ENCODE measurements at regions not wholly inside any gene's neighbourhood (a gene's known extent, or its start where the extent isn't known, plus 50 kb on each side); places are given as distances from the start of the nearest gene placed in this dataset.

- Histone ChIP-seq H2AK5ac (ENCODE audit: low read depth, low read length) (no peak overlapping the region), H2BK5ac (ENCODE audit: low read depth, low read length, poor library complexity, severe bottlenecking) (no peak overlapping the region), H3K9me3 (ENCODE audit: control insufficient read depth, insufficient read depth, low read length) (no peaks in the 10 kb centered on the region), H2AFZ (replicated peaks; ENCODE audit: low read length, poor library complexity) (no peak overlapping the region), H3K4me2 (ENCODE audit: low read depth, low read length) (no peak overlapping the region), H3K4ac (ENCODE audit: low read depth, low read length) (no peak overlapping the region), H3K27ac (ENCODE audit: insufficient read depth, low read length) (no peak overlapping the region), H3K4me3 (ENCODE audit: insufficient read depth, low read depth, low read length) (no peak overlapping the region), H3K9ac (ENCODE audit: low read depth, low read length) (no peak overlapping the region), H3K56ac (ENCODE audit: extremely low read depth, insufficient read depth, low read length) (no peak overlapping the region), H4K91ac (ENCODE audit: insufficient read depth, low read depth, low read length) (no peak overlapping the region), H4K20me1 (ENCODE audit: insufficient read depth, low read length) (no peaks in the 10 kb centered on the region), H3K18ac (ENCODE audit: low read depth, low read length) (no peak overlapping the region), H4K8ac (ENCODE audit: low read depth in 2 of 2, low read length in 2 of 2) (no peak overlapping the region), H4K5ac (ENCODE audit: low read depth, low read length) (no peak overlapping the region), H2AK9ac (replicated peaks; ENCODE audit: low read depth, low read length, poor library complexity) (no peak overlapping the region), H2BK120ac (ENCODE audit: low read depth, low read length) (no peak overlapping the region), H3K9me1 (ENCODE audit: insufficient read depth, low read length) (no peaks in the 10 kb centered on the region), H2BK15ac (ENCODE audit: low read depth, low read length) (no peak overlapping the region), H2BK20ac (ENCODE audit: low read depth, low read length) (no peak overlapping the region), H3K23ac (ENCODE audit: low read depth, low read length) (no peak overlapping the region), H3K79me1 (ENCODE audit: low read depth in 1 of 2, low read length in 2 of 2) (no peaks in the 10 kb centered on the region), H3K36me3 (ENCODE audit: control insufficient read depth, insufficient read depth, low read length) (no peaks in the 10 kb centered on the region), H3K14ac (replicated peaks; ENCODE audit: low read depth, low read length) (no peak overlapping the region), H3K4me1 (ENCODE audit: control insufficient read depth, insufficient read depth, low read length) (no peaks in the 10 kb centered on the region), H3K27me3 (ENCODE audit: control insufficient read depth, insufficient read depth, low read length) (peaks cover 2% of the 10 kb centered on the region; the same call in 1 of the 2 replicates)
- WGBS, 2 experiments (ENCODE audit: extremely low coverage in 2 of 2, insufficient read length in 1 of 2) = no CpG with 5 or more reads among the region's 2 CpGs
- in situ Hi-C loops (cut with MboI; ENCODE audit: low sequenced_read_pairs) (no loop called here), dilution Hi-C loops (cut with HindIII; ENCODE audit: low sequenced_read_pairs, unreplicated experiment) (no loop called here), intact Hi-C loops (cut with micrococcal nuclease) (no loop called here)
- no TSS peak for BruUV-seq (replicated peaks)
- ATAC-seq (ENCODE audit: low read depth) (no peak), DNase-seq (no peak)
- CTCF ChIA-PET = no interaction called here
- TF ChIP-seq MAFK (IDR thresholded peaks at IDR 0.05; ENCODE audit: low read depth, low read length) (no peak), BHLHE40 (IDR thresholded peaks at IDR 0.05; ENCODE audit: low read depth, low read length) (no peak), RCOR1 (IDR thresholded peaks at IDR 0.05; ENCODE audit: insufficient replicate concordance, low read length) (no peak), RFX5 (IDR thresholded peaks at IDR 0.05; ENCODE audit: low read depth, low read length) (no peak)
- POLR2A ChIA-PET (ENCODE audit: unreplicated experiment) = no interaction called here
Observed at GRCh38 chr5:128763321-128763720, 202.0 kb upstream of the SLC27A6 start.
